ENCODE measurements at regions not wholly inside any gene's neighbourhood (a gene's known extent, or its start where the extent isn't known, plus 50 kb on each side); places are given as distances from the start of the nearest gene placed in this dataset.
"Not testable (repeated sequence)": the region's sequence is repeated elsewhere in the genome, so short reads cannot be mapped to it uniquely, and the experiment has no call there.

- H3K9me3 Mint-ChIP-seq (ENCODE audit: unreplicated experiment) = peaks cover 2% of the 10 kb centered on the region
- TF ChIP-seq, protein P1, sequence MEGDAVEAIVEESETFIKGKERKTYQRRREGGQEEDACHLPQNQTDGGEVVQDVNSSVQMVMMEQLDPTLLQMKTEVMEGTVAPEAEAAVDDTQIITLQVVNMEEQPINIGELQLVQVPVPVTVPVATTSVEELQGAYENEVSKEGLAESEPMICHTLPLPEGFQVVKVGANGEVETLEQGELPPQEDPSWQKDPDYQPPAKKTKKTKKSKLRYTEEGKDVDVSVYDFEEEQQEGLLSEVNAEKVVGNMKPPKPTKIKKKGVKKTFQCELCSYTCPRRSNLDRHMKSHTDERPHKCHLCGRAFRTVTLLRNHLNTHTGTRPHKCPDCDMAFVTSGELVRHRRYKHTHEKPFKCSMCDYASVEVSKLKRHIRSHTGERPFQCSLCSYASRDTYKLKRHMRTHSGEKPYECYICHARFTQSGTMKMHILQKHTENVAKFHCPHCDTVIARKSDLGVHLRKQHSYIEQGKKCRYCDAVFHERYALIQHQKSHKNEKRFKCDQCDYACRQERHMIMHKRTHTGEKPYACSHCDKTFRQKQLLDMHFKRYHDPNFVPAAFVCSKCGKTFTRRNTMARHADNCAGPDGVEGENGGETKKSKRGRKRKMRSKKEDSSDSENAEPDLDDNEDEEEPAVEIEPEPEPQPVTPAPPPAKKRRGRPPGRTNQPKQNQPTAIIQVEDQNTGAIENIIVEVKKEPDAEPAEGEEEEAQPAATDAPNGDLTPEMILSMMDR (IDR thresholded peaks at IDR 0.05; ENCODE audit: partially characterized antibody, unreplicated experiment) = no peak
- no peak overlapping the region for H3K4me3 Mint-ChIP-seq (ENCODE audit: unreplicated experiment)
- H3K27ac Mint-ChIP-seq (ENCODE audit: unreplicated experiment) = no peak overlapping the region
- no peaks in the 10 kb centered on the region for H3K27me3 Mint-ChIP-seq (ENCODE audit: unreplicated experiment)
- no peak for DNase-seq
- no peaks in the 10 kb centered on the region for H3K4me1 Mint-ChIP-seq (ENCODE audit: low read depth, unreplicated experiment)
- H3K36me3 Mint-ChIP-seq (ENCODE audit: unreplicated experiment) = no peaks in the 10 kb centered on the region
These were observed 278.6 kb upstream of the HS6ST1 start for GRCh38 chr2:128597121-128597762.

DNA sequence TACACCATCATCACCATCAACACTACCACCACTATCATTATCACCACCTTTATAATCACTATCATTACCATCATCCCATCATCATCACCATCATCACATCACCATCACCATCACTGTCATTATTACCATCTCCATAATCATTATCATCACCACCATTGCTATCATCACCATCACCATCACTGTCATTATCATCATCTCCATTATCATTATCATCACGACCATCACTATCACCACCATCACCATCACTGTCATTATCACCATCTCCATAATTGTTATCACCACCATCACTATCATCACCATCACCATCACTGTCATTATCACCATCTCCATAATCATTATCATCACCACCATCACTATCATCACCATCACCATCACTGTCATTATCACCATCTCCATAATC, 279.6 kb upstream of the HS6ST1 start:
- H3K4me3 Mint-ChIP-seq (ENCODE audit: unreplicated experiment); H3K4me1 Mint-ChIP-seq (ENCODE audit: low read depth, unreplicated experiment); H3K9me3 Mint-ChIP-seq (ENCODE audit: unreplicated experiment); DNase-seq; H3K36me3 Mint-ChIP-seq (ENCODE audit: unreplicated experiment); H3K27me3 Mint-ChIP-seq (ENCODE audit: unreplicated experiment); H3K27ac Mint-ChIP-seq (ENCODE audit: unreplicated experiment): not testable (repeated sequence)

DNA sequence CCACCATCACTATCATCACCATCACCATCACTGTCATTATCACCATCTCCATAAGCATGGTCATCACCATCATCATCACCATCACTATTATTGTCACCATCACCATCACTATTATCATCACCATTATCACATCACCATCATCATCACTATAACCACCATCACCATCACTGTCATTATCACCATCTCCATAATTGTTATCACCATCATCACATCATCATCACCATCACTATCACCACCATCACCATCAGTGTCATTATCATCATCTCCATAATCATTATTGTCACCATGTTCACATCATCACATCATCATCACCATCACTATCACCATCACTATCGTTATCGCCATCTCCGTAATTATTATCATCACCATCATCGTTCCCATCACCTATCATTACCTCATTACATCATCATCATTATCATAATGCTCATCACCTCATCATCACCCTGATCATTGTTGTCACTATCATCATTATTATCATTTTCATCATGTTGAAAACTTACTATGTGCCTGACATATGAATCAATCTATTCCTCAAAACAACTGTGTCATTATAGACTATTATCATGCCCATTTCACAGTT, 280.3 kb upstream of the HS6ST1 start:
- TF ChIP-seq, protein P1 (IDR thresholded peaks at IDR 0.05; ENCODE audit: partially characterized antibody, unreplicated experiment) = no peak

DNA sequence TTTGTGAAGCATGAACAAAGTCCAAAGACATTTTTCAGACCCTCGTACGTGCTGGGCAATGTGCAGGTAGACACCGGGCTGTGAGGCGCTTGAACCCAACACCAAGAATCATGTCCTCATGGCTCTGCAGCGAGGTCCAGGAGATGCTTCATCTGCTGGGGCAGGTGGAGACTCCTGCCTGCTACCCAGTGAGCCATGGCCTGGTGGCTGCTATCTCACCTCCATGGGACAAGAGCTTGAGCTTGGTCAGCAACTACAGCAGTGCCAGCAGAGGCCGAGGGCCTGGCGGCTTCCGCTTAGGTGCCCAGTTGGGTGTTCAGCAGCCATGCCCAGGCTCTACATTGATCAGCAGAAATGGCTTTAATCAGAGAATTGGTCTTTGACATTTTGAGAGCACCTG, 281.0 kb upstream of the HS6ST1 start:
- TF ChIP-seq, protein P1 (IDR thresholded peaks at IDR 0.05; ENCODE audit: partially characterized antibody, unreplicated experiment) = no peak
- Mint-ChIP-seq H3K36me3 (ENCODE audit: unreplicated experiment) (no peaks in the 10 kb centered on the region), H3K27me3 (ENCODE audit: unreplicated experiment) (no peaks in the 10 kb centered on the region), H3K4me1 (ENCODE audit: low read depth, unreplicated experiment) (no peaks in the 10 kb centered on the region), H3K27ac (ENCODE audit: unreplicated experiment) (no peak overlapping the region), H3K9me3 (ENCODE audit: unreplicated experiment) (peaks cover 2% of the 10 kb centered on the region), H3K4me3 (ENCODE audit: unreplicated experiment) (no peak overlapping the region)
- no peak for DNase-seq

More for the DNA sequence above, 280.3 kb upstream of the HS6ST1 start:
- Mint-ChIP-seq H3K4me1 (ENCODE audit: low read depth, unreplicated experiment) (no peaks in the 10 kb centered on the region), H3K9me3 (ENCODE audit: unreplicated experiment) (peaks cover 2% of the 10 kb centered on the region), H3K27me3 (ENCODE audit: unreplicated experiment) (no peaks in the 10 kb centered on the region), H3K4me3 (ENCODE audit: unreplicated experiment) (no peak overlapping the region), H3K27ac (ENCODE audit: unreplicated experiment) (no peak overlapping the region), H3K36me3 (ENCODE audit: unreplicated experiment) (no peaks in the 10 kb centered on the region)
- no peak for DNase-seq

- Mint-ChIP-seq H3K36me3 (ENCODE audit: unreplicated experiment) (no peaks in the 10 kb centered on the region), H3K4me3 (ENCODE audit: unreplicated experiment) (no peak overlapping the region), H3K27ac (ENCODE audit: unreplicated experiment) (no peak overlapping the region), H3K4me1 (ENCODE audit: low read depth, unreplicated experiment) (no peaks in the 10 kb centered on the region), H3K9me3 (ENCODE audit: unreplicated experiment) (peaks cover 2% of the 10 kb centered on the region), H3K27me3 (ENCODE audit: unreplicated experiment) (no peaks in the 10 kb centered on the region)
- TF ChIP-seq, protein P1 (IDR thresholded peaks at IDR 0.05; ENCODE audit: partially characterized antibody, unreplicated experiment) = no peak
- no peak for DNase-seq
These were observed 282.1 kb upstream of the HS6ST1 start for GRCh38 chr2:128600581-128601297.

Measured in glutamatergic neuron (in vitro differentiated cells).